H1 (cell line): ENCODE measurements at regions not wholly inside any gene's neighbourhood (a gene's known extent, or its start where the extent isn't known, plus 50 kb on each side); places are given as distances from the start of the nearest gene placed in this dataset.

Source experiments
- CEBPB ChIP-seq: IDR thresholded peaks from 2 replicates; pipeline ENCODE4 v1.6.1; 2012; ENCODE audit warnings: low read depth, low read length
- CHD2 ChIP-seq: IDR thresholded peaks from 2 replicates; pipeline ENCODE4 v1.6.1; 2012; ENCODE audit warnings: low read length, improper control_type of control experiment
- KDM1A ChIP-seq: fragments of 200-600, 300-600 bp; sonication (generic); IDR thresholded peaks from 2 replicates; pipeline ENCODE4 v1.7.1; 2016; ENCODE audit warnings: mild to moderate bottlenecking, low read length, borderline replicate concordance
- KDM4A ChIP-seq: IDR thresholded peaks from one replicate; pipeline ENCODE4 v1.7.1; 2012; ENCODE audit warnings: low read depth, mild to moderate bottlenecking, moderate library complexity, low read length, inconsistent platforms; ENCODE audit not compliant: severe bottlenecking
- RXRA ChIP-seq: IDR thresholded peaks from 2 replicates; pipeline ENCODE4 v1.6.1; 2011; ENCODE audit warnings: low read depth, mild to moderate bottlenecking, low read length, moderate library complexity; ENCODE audit not compliant: insufficient read depth
- TCF12 ChIP-seq: IDR thresholded peaks from 2 replicates; pipeline ENCODE4 v1.6.1; 2011; ENCODE audit warnings: low read depth, mild to moderate bottlenecking, low read length
- TEAD4 ChIP-seq: IDR thresholded peaks from 2 replicates; pipeline ENCODE4 v1.6.1; 2012; ENCODE audit warnings: low read depth, low read length, inconsistent platforms, mixed read lengths
- USF2 ChIP-seq: IDR thresholded peaks from 2 replicates; pipeline ENCODE4 v1.6.1; 2011; ENCODE audit warnings: low read length, improper control_type of control experiment

GRCh38 chr21:15462092-15462491 is 267.7 kb upstream of the USP25 start (continued):
- TF ChIP-seq TEAD4 (no peak), KDM1A (no peak), RXRA (no peak), CHD2 (no peak), TCF12 (no peak), USF2 (no peak), CEBPB (no peak), KDM4A (no peak)
